Astrocyte of the cerebellum (primary cell): ENCODE measurements at regions not wholly inside any gene's neighbourhood (a gene's known extent, or its start where the extent isn't known, plus 50 kb on each side); places are given as distances from the start of the nearest gene placed in this dataset.

Source experiments
- DNase-seq: peaks from one replicate; pipeline ENCODE4 v3.0.0-alpha.2; 2011; ENCODE audit warnings: low read depth
- H3K4me3 ChIP-seq: 2 replicates; pipeline ENCODE4 v1.5.1; 2011; ENCODE audit warnings: mild to moderate bottlenecking, low read depth, low read length, moderate library complexity
- CTCF ChIP-seq: IDR thresholded peaks from 2 replicates; pipeline ENCODE4 v1.5.1; 2012; ENCODE audit warnings: low read length, low read depth, moderate library complexity, mild to moderate bottlenecking; ENCODE audit errors: missing control alignments
- in situ Hi-C: cut with HindIII; loops from 2 replicates; pipeline ENCODE4 v1.10.0; 2017; ENCODE audit warnings: low sequenced_read_pairs

GRCh38 chr3:76646921-76647562, 392.9 kb upstream of the ROBO2 start:
- no peak for DNase-seq
- no peak overlapping the region for H3K4me3 ChIP-seq
- no peak for TF ChIP-seq CTCF
- in situ Hi-C loops = no loop called here

- no peak for TF ChIP-seq CTCF
- H3K4me3 ChIP-seq = no peak overlapping the region
- in situ Hi-C loops = no loop called here
- no peak for DNase-seq
Measured at GRCh38 chr3:76651784-76652183, 388.1 kb upstream of the ROBO2 start.

GRCh38 chr3:76652524-76652923, 387.4 kb upstream of the ROBO2 start:
- in situ Hi-C loops = no loop called here
- H3K4me3 ChIP-seq = no peak overlapping the region
- DNase-seq = no peak
- no peak for TF ChIP-seq CTCF

- no peak for DNase-seq
- H3K4me3 ChIP-seq = no peak overlapping the region
- in situ Hi-C loops = no loop called here
- no peak for TF ChIP-seq CTCF
Measured at GRCh38 chr3:76653640-76654251, 386.2 kb upstream of the ROBO2 start.

- in situ Hi-C loops = no loop called here
- TF ChIP-seq CTCF = no peak
- no peak overlapping the region for H3K4me3 ChIP-seq
- DNase-seq = no peak
Measured at GRCh38 chr3:76656531-76657070, 383.3 kb upstream of the ROBO2 start.

GRCh38 chr3:76657909-76658308, 382.0 kb upstream of the ROBO2 start:
- in situ Hi-C loops = no loop called here
- TF ChIP-seq CTCF = no peak
- no peak for DNase-seq
- H3K4me3 ChIP-seq = no peak overlapping the region
